Esophagus muscularis mucosa (tissue), 3 donors: ENCODE measurements at regions not wholly inside any gene's neighbourhood (a gene's known extent, or its start where the extent isn't known, plus 50 kb on each side); places are given as distances from the start of the nearest gene placed in this dataset.

Source experiments
- CTCF ChIP-seq, 3 experiments: fragments of 200-600 bp in 2 of 3; fragments of 450-650 bp in 1 of 3; sonication (generic) in 2 of 3; IDR thresholded peaks; one replicate each; pipeline ENCODE4 v1.5.1; 2017 to 2019; ENCODE audit warnings: antibody characterized with exemption in 3 of 3, mild to moderate bottlenecking in 2 of 3, moderate library complexity in 1 of 3
- POLR2A ChIP-seq: fragments of 450-650 bp; IDR thresholded peaks from one replicate; pipeline ENCODE4 v1.6.1; 2017; ENCODE audit warnings: antibody characterized with exemption, moderate library complexity, mild to moderate bottlenecking, low read depth
- POLR2AphosphoS5 ChIP-seq, 2 donors: sonication (generic); formaldehyde crosslinking; IDR thresholded peaks; one replicate each; pipeline ENCODE4 v1.6.1; 2017; ENCODE audit warnings: antibody characterized with exemption in 2 of 2

- TF ChIP-seq CTCF (IDR thresholded peaks at IDR 0.05) (no peak), POLR2AphosphoS5 (IDR thresholded peaks at IDR 0.05) (no peak), POLR2A (no peak)
Observed at GRCh38 chr2:192566863-192567262, 372.1 kb upstream of the TMEFF2 start.
